Nephron (organoid): ENCODE measurements at regions not wholly inside any gene's neighbourhood (a gene's known extent, or its start where the extent isn't known, plus 50 kb on each side); places are given as distances from the start of the nearest gene placed in this dataset.

Experiments used
- H3K27ac Mint-ChIP-seq, 3 experiments: 2 replicates each; pipeline ENCODE4 v1.8.0; 2020; ENCODE audit warnings: mixed read lengths in 3 of 3, mild to moderate bottlenecking in 2 of 3, moderate library complexity in 1 of 3
- H3K27me3 Mint-ChIP-seq: 2 replicates; pipeline ENCODE4 v1.8.0; 2021; ENCODE audit warnings: low read depth, mild to moderate bottlenecking, moderate library complexity, mixed read lengths
- H3K36me3 Mint-ChIP-seq: 2 replicates; pipeline ENCODE4 v1.8.0; 2020; ENCODE audit warnings: low read depth, mixed read lengths
- H3K4me1 Mint-ChIP-seq: 2 replicates; pipeline ENCODE4 v1.8.0; 2020; ENCODE audit warnings: mixed read lengths
- H3K4me3 Mint-ChIP-seq, 3 experiments: 2 replicates each; pipeline ENCODE4 v1.8.0; 2020; ENCODE audit warnings: mild to moderate bottlenecking in 3 of 3, mixed read lengths in 3 of 3, moderate library complexity in 2 of 3
- H3K9me3 Mint-ChIP-seq: 2 replicates; pipeline ENCODE4 v1.8.0; 2020; ENCODE audit warnings: mixed read lengths
- TF ChIP-seq, protein P1 (sequence below), 3 experiments: fragments of 200-600 bp; sonication (generic); IDR thresholded peaks; one replicate each; pipeline ENCODE4 v1.5.0; 2021; ENCODE audit warnings: antibody characterized with exemption in 3 of 3; ENCODE audit not compliant: unreplicated experiment in 3 of 3

DNA sequence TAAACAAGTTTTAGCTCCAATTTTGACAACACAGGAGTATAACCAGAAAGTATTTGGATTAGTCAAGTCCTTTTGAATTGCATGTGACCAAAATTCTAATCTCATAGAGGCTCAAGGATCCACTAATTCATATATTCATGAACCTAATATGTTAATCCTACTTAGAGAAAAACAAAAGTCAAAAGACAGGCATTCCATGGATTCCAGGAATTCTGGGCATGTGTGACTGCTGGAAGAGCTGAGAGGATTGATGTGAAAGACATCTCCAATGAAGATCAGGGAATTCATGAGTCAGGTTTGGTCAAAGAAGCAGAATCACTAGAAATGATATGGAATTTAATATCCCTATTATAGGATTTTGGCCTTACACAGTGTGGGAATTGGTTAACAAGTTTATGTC is 1494.6 kb upstream of the DDX18 start:
- no peaks in the 10 kb centered on the region for H3K4me1 Mint-ChIP-seq
- TF ChIP-seq, protein P1, sequence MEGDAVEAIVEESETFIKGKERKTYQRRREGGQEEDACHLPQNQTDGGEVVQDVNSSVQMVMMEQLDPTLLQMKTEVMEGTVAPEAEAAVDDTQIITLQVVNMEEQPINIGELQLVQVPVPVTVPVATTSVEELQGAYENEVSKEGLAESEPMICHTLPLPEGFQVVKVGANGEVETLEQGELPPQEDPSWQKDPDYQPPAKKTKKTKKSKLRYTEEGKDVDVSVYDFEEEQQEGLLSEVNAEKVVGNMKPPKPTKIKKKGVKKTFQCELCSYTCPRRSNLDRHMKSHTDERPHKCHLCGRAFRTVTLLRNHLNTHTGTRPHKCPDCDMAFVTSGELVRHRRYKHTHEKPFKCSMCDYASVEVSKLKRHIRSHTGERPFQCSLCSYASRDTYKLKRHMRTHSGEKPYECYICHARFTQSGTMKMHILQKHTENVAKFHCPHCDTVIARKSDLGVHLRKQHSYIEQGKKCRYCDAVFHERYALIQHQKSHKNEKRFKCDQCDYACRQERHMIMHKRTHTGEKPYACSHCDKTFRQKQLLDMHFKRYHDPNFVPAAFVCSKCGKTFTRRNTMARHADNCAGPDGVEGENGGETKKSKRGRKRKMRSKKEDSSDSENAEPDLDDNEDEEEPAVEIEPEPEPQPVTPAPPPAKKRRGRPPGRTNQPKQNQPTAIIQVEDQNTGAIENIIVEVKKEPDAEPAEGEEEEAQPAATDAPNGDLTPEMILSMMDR (IDR thresholded peaks at IDR 0.05; ENCODE audit: unreplicated experiment in 3 of 3), result no peak
- no peaks in the 10 kb centered on the region for H3K36me3 Mint-ChIP-seq
- no peaks in the 10 kb centered on the region for H3K9me3 Mint-ChIP-seq
- H3K27me3 Mint-ChIP-seq, result no peaks in the 10 kb centered on the region
- H3K4me3 Mint-ChIP-seq, result no peak overlapping the region
- H3K27ac Mint-ChIP-seq, result no peak overlapping the region

DNA sequence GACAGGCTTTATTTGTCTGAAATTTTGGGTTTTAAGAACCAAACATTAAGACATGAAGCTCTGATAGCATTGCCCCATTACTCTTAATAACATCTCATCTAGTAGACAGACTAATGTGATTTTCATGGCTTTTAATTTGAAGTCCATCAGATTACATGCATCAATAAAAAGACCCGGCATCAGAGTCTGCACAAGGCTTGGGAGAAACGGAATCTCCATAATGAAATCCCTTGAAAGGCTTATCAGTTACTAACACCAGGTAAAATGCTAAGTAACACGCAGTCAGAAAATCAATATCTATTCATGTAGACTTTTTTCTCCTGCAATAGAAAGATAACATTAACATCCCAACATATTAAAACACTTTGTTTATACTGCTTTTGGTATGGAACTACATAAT is 1485.2 kb upstream of the DDX18 start:
- no peaks in the 10 kb centered on the region for H3K36me3 Mint-ChIP-seq
- H3K27ac Mint-ChIP-seq, result no peak overlapping the region
- no peaks in the 10 kb centered on the region for H3K27me3 Mint-ChIP-seq
- TF ChIP-seq, protein P1 (IDR thresholded peaks at IDR 0.05; ENCODE audit: unreplicated experiment in 3 of 3), result no peak
- H3K4me3 Mint-ChIP-seq, result no peak overlapping the region
- no peaks in the 10 kb centered on the region for H3K4me1 Mint-ChIP-seq
- H3K9me3 Mint-ChIP-seq, result peaks cover 8% of the 10 kb centered on the region

DNA sequence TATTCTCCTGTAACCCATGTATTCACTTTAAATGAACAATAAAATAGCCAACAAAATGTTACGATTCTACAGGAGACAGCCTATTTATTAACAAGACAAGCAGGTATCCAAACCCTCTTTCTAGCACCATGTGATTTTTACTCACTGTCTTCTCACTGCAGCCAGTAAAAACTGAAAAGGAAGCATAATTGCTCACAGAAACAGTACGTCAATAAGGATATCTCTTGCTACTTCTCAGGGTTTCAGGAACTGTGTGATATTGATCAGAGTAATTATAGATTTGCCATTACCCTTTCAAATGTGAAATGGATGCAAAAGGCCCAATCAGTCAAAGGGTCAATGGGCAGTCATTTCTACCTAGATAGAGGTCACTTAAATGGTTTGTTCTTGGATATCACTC is 1473.8 kb upstream of the DDX18 start:
- TF ChIP-seq, protein P1 (IDR thresholded peaks at IDR 0.05; ENCODE audit: unreplicated experiment in 3 of 3), result no peak
- no peaks in the 10 kb centered on the region for H3K9me3 Mint-ChIP-seq
- H3K4me1 Mint-ChIP-seq, result no peaks in the 10 kb centered on the region
- no peaks in the 10 kb centered on the region for H3K36me3 Mint-ChIP-seq
- H3K27ac Mint-ChIP-seq, result no peak overlapping the region
- no peak overlapping the region for H3K4me3 Mint-ChIP-seq
- H3K27me3 Mint-ChIP-seq, result no peaks in the 10 kb centered on the region

DNA sequence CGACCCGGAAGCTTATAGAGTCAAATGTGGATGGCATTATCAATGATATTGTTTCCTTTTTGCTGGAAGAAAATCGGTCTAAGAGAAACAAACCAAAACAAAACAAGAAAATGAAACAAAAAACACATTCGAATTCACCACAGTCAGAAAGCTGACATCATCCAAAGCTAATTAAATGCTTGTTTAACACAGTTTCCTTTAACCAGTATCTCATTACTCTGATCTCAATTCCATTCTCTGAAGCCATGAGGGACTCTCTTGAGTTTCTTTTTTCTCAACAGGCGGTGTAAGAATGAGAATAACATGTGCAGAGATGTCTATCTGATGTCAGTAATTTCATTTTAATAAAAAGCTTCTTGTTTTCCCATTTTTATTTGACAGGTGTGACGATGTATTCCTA is 1448.3 kb upstream of the DDX18 start:
- Mint-ChIP-seq H3K27ac (no peak overlapping the region), H3K4me1 (no peaks in the 10 kb centered on the region), H3K27me3 (no peaks in the 10 kb centered on the region), H3K36me3 (no peaks in the 10 kb centered on the region), H3K4me3 (no peak overlapping the region), H3K9me3 (peaks cover 10% of the 10 kb centered on the region)
- TF ChIP-seq, protein P1 (IDR thresholded peaks at IDR 0.05; ENCODE audit: unreplicated experiment in 3 of 3), result no peak

DNA sequence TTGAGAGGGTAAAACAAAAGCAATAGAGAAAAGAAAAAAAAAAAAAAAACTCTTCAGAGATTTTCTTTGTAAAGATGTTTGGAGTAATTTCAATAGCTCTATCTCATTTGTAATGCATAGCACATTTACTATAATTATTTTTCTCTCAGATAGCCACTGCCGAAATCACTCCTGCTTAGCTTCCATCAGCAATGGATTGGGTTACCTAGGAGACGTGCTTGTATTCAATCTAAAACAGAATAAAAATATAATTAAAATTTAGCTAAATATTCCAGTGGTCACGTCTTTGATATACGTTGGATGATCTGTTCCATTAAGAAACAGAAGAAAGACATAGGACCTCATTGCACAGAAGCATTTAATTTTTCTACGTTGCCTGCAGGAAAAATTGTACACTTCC is 1435.7 kb upstream of the DDX18 start:
- Mint-ChIP-seq H3K4me3 (no peak overlapping the region), H3K27me3 (no peaks in the 10 kb centered on the region), H3K27ac (no peak overlapping the region)

DNA sequence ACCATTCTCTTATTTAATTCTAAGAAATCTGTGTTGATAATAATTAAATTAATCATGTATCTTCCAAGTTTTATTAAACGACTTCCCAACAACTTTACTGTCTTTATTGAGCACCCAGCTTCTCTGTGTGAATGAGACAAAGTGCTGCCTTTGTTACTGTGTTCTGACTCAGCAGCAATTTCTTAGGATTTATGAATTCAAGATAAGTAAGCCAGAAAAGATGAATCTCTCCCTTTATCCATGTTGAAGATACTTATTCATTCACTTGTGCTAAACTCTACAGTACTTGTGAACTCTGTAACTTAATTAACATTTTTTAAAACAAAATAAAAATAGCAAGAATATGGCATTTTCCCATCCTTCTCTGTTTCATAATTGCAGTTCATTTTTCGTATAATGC is 1403.3 kb upstream of the DDX18 start:
- H3K4me1 Mint-ChIP-seq, result peaks cover 5% of the 10 kb centered on the region
- TF ChIP-seq, protein P1 (IDR thresholded peaks at IDR 0.05; ENCODE audit: unreplicated experiment in 3 of 3), result no peak
- peaks cover 3% of the 10 kb centered on the region for H3K9me3 Mint-ChIP-seq
- no peaks in the 10 kb centered on the region for H3K36me3 Mint-ChIP-seq
- no peak overlapping the region for H3K4me3 Mint-ChIP-seq
- H3K27ac Mint-ChIP-seq, result no peak overlapping the region
- no peaks in the 10 kb centered on the region for H3K27me3 Mint-ChIP-seq

More for the DNA sequence above, 1435.7 kb upstream of the DDX18 start:
- Mint-ChIP-seq H3K36me3 (no peaks in the 10 kb centered on the region), H3K9me3 (peaks cover 4% of the 10 kb centered on the region), H3K4me1 (no peaks in the 10 kb centered on the region)
- TF ChIP-seq, protein P1 (IDR thresholded peaks at IDR 0.05; ENCODE audit: unreplicated experiment in 3 of 3), result no peak
